SK-N-SH (cell line): ENCODE measurements at regions not wholly inside any gene's neighbourhood (a gene's known extent, or its start where the extent isn't known, plus 50 kb on each side); places are given as distances from the start of the nearest gene placed in this dataset.

Experiments
- CTCF ChIP-seq: fragments of 200-600 bp; sonication (generic); IDR thresholded peaks from 2 replicates; pipeline ENCODE4 v1.6.1; 2017; ENCODE audit warnings: antibody characterized with exemption, mild to moderate bottlenecking, moderate library complexity
- IRF3 ChIP-seq: fragments of 150-350 bp; IDR thresholded peaks from 2 replicates; pipeline ENCODE4 v1.6.1; 2016; ENCODE audit warnings: mild to moderate bottlenecking, low read depth, low read length
- JUND ChIP-seq: IDR thresholded peaks from 2 replicates; pipeline ENCODE4 v1.4.0; 2012
- RAD21 ChIP-seq: IDR thresholded peaks from 2 replicates; pipeline ENCODE4 v1.6.1; 2012; ENCODE audit warnings: mild to moderate bottlenecking, low read length
- TCF12 ChIP-seq: IDR thresholded peaks from 2 replicates; pipeline ENCODE4 v1.4.0; 2012
- YY1 ChIP-seq: IDR thresholded peaks from 2 replicates; pipeline ENCODE4 v1.4.0; 2012; ENCODE audit warnings: low read depth, mild to moderate bottlenecking
- ZBTB33 ChIP-seq: IDR thresholded peaks from 2 replicates; pipeline ENCODE4 v1.4.0; 2012; ENCODE audit warnings: low read depth, borderline replicate concordance

- TF ChIP-seq CTCF (no peak), ZBTB33 (no peak), TCF12 (peak; percentile 21; the same call in 1 of the 2 replicates), RAD21 (no peak), YY1 (no peak), JUND (no peak), IRF3 (no peak)
Measured at GRCh38 chr12:104866291-104866690, 91.8 kb downstream of the SLC41A2 start.
